K562 (cell line): ENCODE measurements at regions not wholly inside any gene's neighbourhood (a gene's known extent, or its start where the extent isn't known, plus 50 kb on each side); places are given as distances from the start of the nearest gene placed in this dataset.

Experiments
- ATAC-seq: fragments of 200-7000 bp; cut with Tn5 transposase; 3 replicates; pipeline ENCODE4 v1.9.1; 2020; ENCODE audit warnings: moderate library complexity
- BruUV-seq: library from RNA; stranded (reverse); fragments of 400-500 nt; replicated peaks from 2 replicates; lab custom pipeline; 2021; lab: Mats Ljungman, UMichigan
- CTCF ChIA-PET: fragments of 300-600 bp; formaldehyde crosslinking; extraction: SDS; loops from one replicate; lab custom pipeline; 2021; ENCODE audit warnings: low intra/inter-chr PET ratio; lab: Yijun Ruan, JAX
- POLR2A ChIA-PET: fragments of 300-600, 350-650 bp; sonication (Branson Sonifier 250); formaldehyde crosslinking; extraction: SDS; loops from one replicate; lab custom pipeline; 2021; ENCODE audit warnings: antibody characterized with exemption, inconsistent platforms; lab: Yijun Ruan, JAX
- DNase-seq, 4 experiments: peaks; one replicate each; pipeline versions ENCODE4 v3.0.0 to v3.0.0-alpha.2; 2011 to 2018; ENCODE audit warnings: low spot score in 3 of 4, mixed read lengths in 3 of 4; ENCODE audit errors: extremely low read depth in 1 of 4
- FAIRE-seq: peaks from 2 replicates; lab custom pipeline; 2011; peaks lifted over from hg19 to GRCh38; lab: Jason Lieb, UNC
- H2AFZ ChIP-seq: 2 replicates; pipeline ENCODE4 v1.6.0; 2011; ENCODE audit warnings: low read depth, low read length, control low read depth, inconsistent platforms
- H3K27ac ChIP-seq: fragments of 200-600 bp; 3 replicates; pipeline ENCODE4 v1.8.0; 2011; ENCODE audit warnings: low read depth, mild to moderate bottlenecking, control low read depth, inconsistent platforms, low read length, moderate library complexity, mixed read lengths; ENCODE audit errors: extremely low read depth
- H3K27me3 ChIP-seq, 2 experiments: fragments of 300-600 bp in 1 of 2; 2 replicates in 1 of 2; 3 replicates in 1 of 2; pipeline versions ENCODE4 v1.6.0 to v1.8.0; 2011; ENCODE audit warnings: inconsistent platforms in 2 of 2, low read length in 2 of 2, mild to moderate bottlenecking in 1 of 2, mixed read lengths in 1 of 2, moderate library complexity in 1 of 2; ENCODE audit not compliant: control insufficient read depth in 2 of 2, insufficient read depth in 2 of 2
- H3K36me3 ChIP-seq: fragments of 300-600 bp; 3 replicates; pipeline ENCODE4 v1.8.0; 2011; ENCODE audit warnings: mild to moderate bottlenecking, low read length, inconsistent platforms; ENCODE audit not compliant: control insufficient read depth, insufficient read depth
- H3K4me1 ChIP-seq, 2 experiments: fragments of 200-600 bp in 1 of 2; replicated peaks in 1 of 2; 2 replicates in 1 of 2; 3 replicates in 1 of 2; pipeline versions ENCODE4 v1.5.1 to v1.8.0; 2011; ENCODE audit warnings: inconsistent platforms in 2 of 2, low read length in 2 of 2, mild to moderate bottlenecking in 1 of 2, mixed read lengths in 1 of 2, moderate library complexity in 1 of 2; ENCODE audit not compliant: control insufficient read depth in 2 of 2, insufficient read depth in 2 of 2
- H3K4me2 ChIP-seq: 2 replicates; pipeline ENCODE4 v1.6.1; 2011; ENCODE audit warnings: low read length, control low read depth, inconsistent platforms, mixed read lengths; ENCODE audit not compliant: insufficient read depth
- H3K4me3 ChIP-seq: fragments of 200-600 bp; sonication (generic), shearing (Covaris generic); 2 replicates; pipeline ENCODE4 v1.5.1; 2016; ENCODE audit warnings: control low read depth, inconsistent platforms
- H3K79me2 ChIP-seq: fragments of 200-600 bp; 3 replicates; pipeline ENCODE4 v1.8.0; 2011; ENCODE audit warnings: low read length, inconsistent platforms; ENCODE audit not compliant: control insufficient read depth, insufficient read depth
- H3K9ac ChIP-seq, 2 experiments: 2 replicates each; pipeline versions ENCODE4 v1.6.0 to v1.6.1; 2011; ENCODE audit warnings: low read depth in 2 of 2, low read length in 2 of 2, control low read depth in 1 of 2, inconsistent platforms in 1 of 2, mild to moderate bottlenecking in 1 of 2, mixed read lengths in 1 of 2; ENCODE audit not compliant: insufficient read depth in 1 of 2
- H3K9me1 ChIP-seq: one replicate; pipeline ENCODE4 v1.6.0; 2011; ENCODE audit warnings: inconsistent platforms, mild to moderate bottlenecking, low read length, moderate library complexity; ENCODE audit not compliant: control insufficient read depth, insufficient read depth
- H3K9me3 ChIP-seq: replicated peaks from 2 replicates; pipeline ENCODE4 v1.5.1; 2011; ENCODE audit warnings: low read depth, low read length, inconsistent platforms; ENCODE audit not compliant: control insufficient read depth, insufficient read depth
- H4K20me1 ChIP-seq: replicated peaks from 2 replicates; pipeline ENCODE4 v1.6.1; 2011; ENCODE audit warnings: low read length, inconsistent platforms, mixed read lengths; ENCODE audit not compliant: control insufficient read depth, insufficient read depth
- ATF1 ChIP-seq, 2 experiments: fragments of 450-650 bp in 1 of 2; IDR thresholded peaks; 2 replicates each; pipeline ENCODE4 v1.6.1; 2016; ENCODE audit warnings: missing compliant biosample characterization in 1 of 2, missing genetic modification characterization in 1 of 2
- C11orf30 ChIP-seq: fragments of 450-650 bp; IDR thresholded peaks from 2 replicates; pipeline ENCODE4 v1.6.1; 2016; ENCODE audit warnings: low read depth, mild to moderate bottlenecking
- CEBPG ChIP-seq, 3 experiments: fragments of 200-800 bp in 1 of 3; sonication (Bioruptor generic) in 1 of 3; sonication (generic) in 1 of 3; formaldehyde crosslinking in 1 of 3; IDR thresholded peaks in 2 of 3; conservative IDR thresholded peaks in 1 of 3; 2 replicates each; pipeline versions ENCODE4 v1.6.1 to v1.8.0; 2016 to 2022; ENCODE audit warnings: missing compliant biosample characterization in 2 of 3, missing genetic modification characterization in 2 of 3, mild to moderate bottlenecking in 1 of 3, missing genetic modification reagents in 1 of 3
- CGGBP1 ChIP-seq: fragments of 250-450 bp; sonication (Bioruptor Pico); IDR thresholded peaks from 2 replicates; pipeline ENCODE4 v1.9.0; 2021; ENCODE audit warnings: mild to moderate bottlenecking
- FIP1L1 ChIP-seq: fragments of 200-400 bp; formaldehyde crosslinking; IDR thresholded peaks from 2 replicates; pipeline ENCODE4 v1.6.1; 2018; ENCODE audit warnings: mild to moderate bottlenecking, low read depth, low read length; ENCODE audit not compliant: poor library complexity, severe bottlenecking
- GTF2E2 ChIP-seq: fragments of 200-800 bp; sonication (Bioruptor generic); IDR thresholded peaks from 2 replicates; pipeline ENCODE4 v1.6.1; 2016; ENCODE audit warnings: missing genetic modification characterization, missing compliant biosample characterization
- NR2F6 ChIP-seq: fragments of 450-650 bp; formaldehyde crosslinking; IDR thresholded peaks from 2 replicates; pipeline ENCODE4 v1.4.0; 2020; ENCODE audit warnings: mild to moderate bottlenecking
- PCBP1 ChIP-seq: fragments of 200-400 bp; formaldehyde crosslinking; IDR thresholded peaks from 2 replicates; pipeline ENCODE4 v1.6.1; 2018; ENCODE audit warnings: mild to moderate bottlenecking, low read depth, low read length; ENCODE audit not compliant: poor library complexity, severe bottlenecking
- POLR3G ChIP-seq: IDR thresholded peaks from 2 replicates; pipeline ENCODE4 v1.6.1; 2011; ENCODE audit not compliant: insufficient read length, insufficient replicate concordance; ENCODE audit errors: extremely low read depth
- PREB ChIP-seq: sonication (generic); formaldehyde crosslinking; IDR thresholded peaks from 2 replicates; pipeline ENCODE4 v1.8.1; 2023; ENCODE audit warnings: mild to moderate bottlenecking, missing genetic modification reagents
- STAT5B ChIP-seq: fragments of 250-450 bp; sonication (Bioruptor Pico); IDR thresholded peaks from 2 replicates; pipeline ENCODE4 v1.8.0; 2021; ENCODE audit warnings: mild to moderate bottlenecking, inconsistent platforms
- TBP ChIP-seq: optimal IDR thresholded peaks from 2 replicates; pipeline ENCODE3; 2011; ENCODE audit warnings: low read depth, low read length, improper control_type of control experiment
- WHSC1 ChIP-seq: IDR thresholded peaks from one replicate; pipeline ENCODE4 v1.6.1; 2012; ENCODE audit warnings: low read length, control low read depth, inconsistent platforms
- ZNF197 ChIP-seq: fragments of 200-800 bp; sonication (Bioruptor generic); IDR thresholded peaks from 2 replicates; pipeline ENCODE4 v1.6.1; 2016; ENCODE audit warnings: low read depth, missing genetic modification characterization, missing compliant biosample characterization
- ZNF280A ChIP-seq: fragments of 450-650 bp; IDR thresholded peaks from 2 replicates; pipeline ENCODE4 v1.6.1; 2018; ENCODE audit warnings: mild to moderate bottlenecking, low read depth; ENCODE audit not compliant: partially characterized antibody
- ZNF57 ChIP-seq: fragments of 450-650 bp; formaldehyde crosslinking; IDR thresholded peaks from 2 replicates; pipeline ENCODE4 v1.4.0; 2020; ENCODE audit warnings: mild to moderate bottlenecking, moderate library complexity
- ZSCAN32 ChIP-seq: fragments of 450-650 bp; formaldehyde crosslinking; IDR thresholded peaks from 2 replicates; pipeline ENCODE4 v1.4.0; 2020; ENCODE audit warnings: mild to moderate bottlenecking, moderate library complexity
- WGBS: fragments of 100-300 bp; shearing (Covaris generic); methylation state at CpG from one replicate; pipeline ENCODE4 v1.1.6; 2016; ENCODE audit warnings: low coverage, mixed read lengths; ENCODE audit not compliant: insufficient coverage; ENCODE audit errors: missing lambda C conversion rate; 5-methylcytosine and 5-hydroxymethylcytosine counted together
- in situ Hi-C: fragments of 300-500 bp; cut with MboI; formaldehyde crosslinking; loops from 4 replicates; pipeline ENCODE4 v1.15.0; 2018; ENCODE audit warnings: inconsistent platforms, mixed read lengths
- intact Hi-C: fragments of 100-400 bp; cut with micrococcal nuclease; formaldehyde crosslinking; loops from 2 replicates; pipeline ENCODE4 v1.14.2; 2022

- H3K27ac ChIP-seq = no peak overlapping the region
- ATAC-seq (no peak), DNase-seq (no peak), FAIRE-seq (no peak)
- H3K9me1 ChIP-seq = no peaks in the 10 kb centered on the region
- 4% methylated on average over 5 of the region's 7 CpGs for WGBS
- H3K27me3 ChIP-seq = peaks cover 3 to 51% of the 10 kb centered on the region in 2 experiments; a peak in 3 of 5 replicates
- H3K9ac ChIP-seq = no peak overlapping the region
- POLR2A ChIA-PET = interaction anchor here (1.4 kb wide), 1 partner anchor 49 kb away, joined by 3 read pairs; no protein-coding TSS in a partner anchor
- CTCF ChIA-PET = no interaction called here
- no peaks in the 10 kb centered on the region for H4K20me1 ChIP-seq
- TF ChIP-seq PREB = no peak
- no peak for TF ChIP-seq ZSCAN32 (CRISPR knock-in tag)
- TF ChIP-seq ZNF197 = no peak
- no peak for TF ChIP-seq ZNF280A
- no peak for TF ChIP-seq ZNF57 (CRISPR knock-in tag)
- TF ChIP-seq PCBP1 = no peak
- no peak for TF ChIP-seq NR2F6 (CRISPR knock-in tag)
- no peak for TF ChIP-seq TBP
- no peak for TF ChIP-seq ATF1 (CRISPR knock-in tag; IDR thresholded peaks at IDR 0.05)
- TF ChIP-seq ATF1 (tag; IDR thresholded peaks at IDR 0.05) = no peak
- no peak for TF ChIP-seq WHSC1
- no peak for TF ChIP-seq GTF2E2 (tag)
- no peak for TF ChIP-seq C11orf30
- no peak for TF ChIP-seq CEBPG (CRISPR knock-in tag; IDR thresholded peaks at IDR 0.05)
- no peak for TF ChIP-seq CEBPG (tag; conservative IDR thresholded peaks at IDR 0.05 in 1 of 2, IDR thresholded peaks at IDR 0.05 in 1 of 2)
- TF ChIP-seq FIP1L1 = no peak
- no peak for TF ChIP-seq CGGBP1 (CRISPR knock-in tag)
- no peak for TF ChIP-seq STAT5B
- TF ChIP-seq POLR3G = no peak
- intact Hi-C loops = no loop called here
- no peaks in the 10 kb centered on the region; a peak in 1 of 5 replicates for H3K4me1 ChIP-seq
- H3K36me3 ChIP-seq = no peaks in the 10 kb centered on the region
- H3K4me2 ChIP-seq = no peak overlapping the region
- no peak overlapping the region for H2AFZ ChIP-seq
- no peak overlapping the region for H3K4me3 ChIP-seq
- in situ Hi-C loops = no loop called here
- no peaks in the 10 kb centered on the region for H3K79me2 ChIP-seq
- no TSS peak for BruUV-seq
- H3K9me3 ChIP-seq = no peaks in the 10 kb centered on the region
These were observed 78.2 kb upstream of the NLRP1 start for GRCh38 chr17:5662409-5663085.
